SK-N-SH treated with all-trans-retinoic acid at 6 μM for 48 hours (cell line): ENCODE measurements at regions not wholly inside any gene's neighbourhood (a gene's known extent, or its start where the extent isn't known, plus 50 kb on each side); places are given as distances from the start of the nearest gene placed in this dataset.

ENCODE experiments used
- ARNTL ChIP-seq: fragments of 450-650 bp; formaldehyde crosslinking; IDR thresholded peaks from 2 replicates; pipeline ENCODE4 v1.5.0; 2020; ENCODE audit warnings: low read depth, mild to moderate bottlenecking, moderate library complexity, borderline replicate concordance
- ESRRG ChIP-seq: fragments of 250-450 bp; sonication (Bioruptor Pico); IDR thresholded peaks from 2 replicates; pipeline ENCODE4 v1.6.1; 2021; ENCODE audit warnings: mild to moderate bottlenecking
- OSR1 ChIP-seq: fragments of 250-450 bp; sonication (Bioruptor Pico); IDR thresholded peaks from 2 replicates; pipeline ENCODE4 v1.8.0; 2022; ENCODE audit warnings: moderate library complexity, mild to moderate bottlenecking, inconsistent platforms
- POU6F1 ChIP-seq: fragments of 250-450 bp; sonication (Bioruptor Pico); IDR thresholded peaks from 2 replicates; pipeline ENCODE4 v1.8.0; 2021; ENCODE audit warnings: low read depth, mild to moderate bottlenecking, moderate library complexity, borderline replicate concordance
- PPARA ChIP-seq: fragments of 250-450 bp; sonication (Bioruptor Pico); IDR thresholded peaks from 2 replicates; pipeline ENCODE4 v1.5.0; 2020; ENCODE audit warnings: mild to moderate bottlenecking, borderline replicate concordance
- SNAI2 ChIP-seq: fragments of 250-450 bp; sonication (Bioruptor Pico); IDR thresholded peaks from 2 replicates; pipeline ENCODE4 v1.5.0; 2020; ENCODE audit warnings: mild to moderate bottlenecking, moderate library complexity
- ZC3H10 ChIP-seq: fragments of 250-450 bp; sonication (Bioruptor Pico); IDR thresholded peaks from 2 replicates; pipeline ENCODE4 v1.5.1; 2021; ENCODE audit warnings: mild to moderate bottlenecking, moderate library complexity
- ZFP3 ChIP-seq: fragments of 250-450 bp; sonication (Bioruptor Pico); IDR thresholded peaks from 2 replicates; pipeline ENCODE4 v1.5.0; 2020; ENCODE audit warnings: mild to moderate bottlenecking, moderate library complexity
- ZFP30 ChIP-seq: fragments of 450-650 bp; formaldehyde crosslinking; IDR thresholded peaks from 2 replicates; pipeline ENCODE4 v1.5.0; 2022; ENCODE audit warnings: mild to moderate bottlenecking, moderate library complexity
- ZNF8 ChIP-seq: fragments of 450-650 bp; formaldehyde crosslinking; IDR thresholded peaks from 2 replicates; pipeline ENCODE4 v1.5.0; 2020; ENCODE audit warnings: mild to moderate bottlenecking, moderate library complexity
- TF ChIP-seq, protein P1 (sequence below): fragments of 250-450 bp; sonication (Bioruptor Pico); IDR thresholded peaks from 2 replicates; pipeline ENCODE4 v1.8.0; 2020; ENCODE audit warnings: mild to moderate bottlenecking, moderate library complexity, borderline replicate concordance
- TF ChIP-seq, protein P2 (sequence below): fragments of 250-450 bp; sonication (Bioruptor Pico); IDR thresholded peaks from 2 replicates; pipeline ENCODE4 v1.5.0; 2020; ENCODE audit warnings: mild to moderate bottlenecking, moderate library complexity

DNA sequence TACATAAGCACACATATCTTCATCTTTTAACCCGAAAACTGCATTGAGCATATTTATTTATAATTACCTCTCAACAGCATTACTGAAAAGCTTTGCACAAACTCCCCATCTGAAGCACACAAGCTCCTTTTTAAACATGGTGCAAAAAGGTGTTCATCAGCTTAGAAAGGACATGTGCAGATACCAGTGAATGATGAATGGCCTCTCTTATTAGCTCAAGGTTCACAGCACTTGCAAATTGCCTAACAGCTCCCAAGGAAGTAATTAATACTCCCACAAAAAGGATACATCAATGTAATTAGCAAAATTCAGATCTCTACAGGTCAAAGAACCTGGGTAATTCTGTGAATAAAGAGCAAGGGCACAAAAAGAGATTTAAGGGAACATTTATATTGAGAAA lies 422.0 kb downstream of the HINT1 start:
- no peak for TF ChIP-seq SNAI2
- TF ChIP-seq, protein P1, sequence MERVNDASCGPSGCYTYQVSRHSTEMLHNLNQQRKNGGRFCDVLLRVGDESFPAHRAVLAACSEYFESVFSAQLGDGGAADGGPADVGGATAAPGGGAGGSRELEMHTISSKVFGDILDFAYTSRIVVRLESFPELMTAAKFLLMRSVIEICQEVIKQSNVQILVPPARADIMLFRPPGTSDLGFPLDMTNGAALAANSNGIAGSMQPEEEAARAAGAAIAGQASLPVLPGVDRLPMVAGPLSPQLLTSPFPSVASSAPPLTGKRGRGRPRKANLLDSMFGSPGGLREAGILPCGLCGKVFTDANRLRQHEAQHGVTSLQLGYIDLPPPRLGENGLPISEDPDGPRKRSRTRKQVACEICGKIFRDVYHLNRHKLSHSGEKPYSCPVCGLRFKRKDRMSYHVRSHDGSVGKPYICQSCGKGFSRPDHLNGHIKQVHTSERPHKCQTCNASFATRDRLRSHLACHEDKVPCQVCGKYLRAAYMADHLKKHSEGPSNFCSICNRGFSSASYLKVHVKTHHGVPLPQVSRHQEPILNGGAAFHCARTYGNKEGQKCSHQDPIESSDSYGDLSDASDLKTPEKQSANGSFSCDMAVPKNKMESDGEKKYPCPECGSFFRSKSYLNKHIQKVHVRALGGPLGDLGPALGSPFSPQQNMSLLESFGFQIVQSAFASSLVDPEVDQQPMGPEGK (CRISPR knock-in tag) = no peak
- no peak for TF ChIP-seq ARNTL (CRISPR knock-in tag)
- TF ChIP-seq PPARA (CRISPR knock-in tag) = no peak
- TF ChIP-seq OSR1 (CRISPR knock-in tag) = no peak
- no peak for TF ChIP-seq ZFP3 (CRISPR knock-in tag)
- no peak for TF ChIP-seq POU6F1 (CRISPR knock-in tag)
- TF ChIP-seq, protein P2, sequence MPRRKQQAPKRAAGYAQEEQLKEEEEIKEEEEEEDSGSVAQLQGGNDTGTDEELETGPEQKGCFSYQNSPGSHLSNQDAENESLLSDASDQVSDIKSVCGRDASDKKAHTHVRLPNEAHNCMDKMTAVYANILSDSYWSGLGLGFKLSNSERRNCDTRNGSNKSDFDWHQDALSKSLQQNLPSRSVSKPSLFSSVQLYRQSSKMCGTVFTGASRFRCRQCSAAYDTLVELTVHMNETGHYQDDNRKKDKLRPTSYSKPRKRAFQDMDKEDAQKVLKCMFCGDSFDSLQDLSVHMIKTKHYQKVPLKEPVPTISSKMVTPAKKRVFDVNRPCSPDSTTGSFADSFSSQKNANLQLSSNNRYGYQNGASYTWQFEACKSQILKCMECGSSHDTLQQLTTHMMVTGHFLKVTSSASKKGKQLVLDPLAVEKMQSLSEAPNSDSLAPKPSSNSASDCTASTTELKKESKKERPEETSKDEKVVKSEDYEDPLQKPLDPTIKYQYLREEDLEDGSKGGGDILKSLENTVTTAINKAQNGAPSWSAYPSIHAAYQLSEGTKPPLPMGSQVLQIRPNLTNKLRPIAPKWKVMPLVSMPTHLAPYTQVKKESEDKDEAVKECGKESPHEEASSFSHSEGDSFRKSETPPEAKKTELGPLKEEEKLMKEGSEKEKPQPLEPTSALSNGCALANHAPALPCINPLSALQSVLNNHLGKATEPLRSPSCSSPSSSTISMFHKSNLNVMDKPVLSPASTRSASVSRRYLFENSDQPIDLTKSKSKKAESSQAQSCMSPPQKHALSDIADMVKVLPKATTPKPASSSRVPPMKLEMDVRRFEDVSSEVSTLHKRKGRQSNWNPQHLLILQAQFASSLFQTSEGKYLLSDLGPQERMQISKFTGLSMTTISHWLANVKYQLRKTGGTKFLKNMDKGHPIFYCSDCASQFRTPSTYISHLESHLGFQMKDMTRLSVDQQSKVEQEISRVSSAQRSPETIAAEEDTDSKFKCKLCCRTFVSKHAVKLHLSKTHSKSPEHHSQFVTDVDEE (CRISPR knock-in tag) = no peak
- no peak for TF ChIP-seq ZNF8 (CRISPR knock-in tag)
- TF ChIP-seq ESRRG (CRISPR knock-in tag) = no peak
- no peak for TF ChIP-seq ZFP30 (CRISPR knock-in tag)
- TF ChIP-seq ZC3H10 (CRISPR knock-in tag) = no peak
